ENCODE measurements at regions not wholly inside any gene's neighbourhood (a gene's known extent, or its start where the extent isn't known, plus 50 kb on each side); places are given as distances from the start of the nearest gene placed in this dataset.
"Not testable (repeated sequence)": the region's sequence is repeated elsewhere in the genome, so short reads cannot be mapped to it uniquely, and the experiment has no call there.

GRCh38 chr1:204013052-204013451 is 59.9 kb upstream of the SOX13 start:
- no peaks in the 10 kb centered on the region for H3K4me1 ChIP-seq (ENCODE audit: insufficient read depth, low read length, severe bottlenecking)
- H3K79me2 ChIP-seq (ENCODE audit: insufficient read depth, low read length) = no peaks in the 10 kb centered on the region
- H3K27me3 ChIP-seq (ENCODE audit: insufficient read depth, low read length) = no peaks in the 10 kb centered on the region
- no peaks in the 10 kb centered on the region for H3K9me2 ChIP-seq (ENCODE audit: low read depth, low read length)
- H3K9me3 ChIP-seq (ENCODE audit: low read length) = no peaks in the 10 kb centered on the region
- H3K27ac ChIP-seq (ENCODE audit: low read depth, low read length, poor library complexity, severe bottlenecking) = no peak overlapping the region
- H3K9ac ChIP-seq (ENCODE audit: low read length) = no peak overlapping the region
- H3K4me3 ChIP-seq (ENCODE audit: low read depth, low read length, poor library complexity, severe bottlenecking) = no peak overlapping the region
- TF ChIP-seq EZH2 (IDR thresholded peaks at IDR 0.05; ENCODE audit: borderline replicate concordance, low read length) = no peak
- TF ChIP-seq, protein P1, sequence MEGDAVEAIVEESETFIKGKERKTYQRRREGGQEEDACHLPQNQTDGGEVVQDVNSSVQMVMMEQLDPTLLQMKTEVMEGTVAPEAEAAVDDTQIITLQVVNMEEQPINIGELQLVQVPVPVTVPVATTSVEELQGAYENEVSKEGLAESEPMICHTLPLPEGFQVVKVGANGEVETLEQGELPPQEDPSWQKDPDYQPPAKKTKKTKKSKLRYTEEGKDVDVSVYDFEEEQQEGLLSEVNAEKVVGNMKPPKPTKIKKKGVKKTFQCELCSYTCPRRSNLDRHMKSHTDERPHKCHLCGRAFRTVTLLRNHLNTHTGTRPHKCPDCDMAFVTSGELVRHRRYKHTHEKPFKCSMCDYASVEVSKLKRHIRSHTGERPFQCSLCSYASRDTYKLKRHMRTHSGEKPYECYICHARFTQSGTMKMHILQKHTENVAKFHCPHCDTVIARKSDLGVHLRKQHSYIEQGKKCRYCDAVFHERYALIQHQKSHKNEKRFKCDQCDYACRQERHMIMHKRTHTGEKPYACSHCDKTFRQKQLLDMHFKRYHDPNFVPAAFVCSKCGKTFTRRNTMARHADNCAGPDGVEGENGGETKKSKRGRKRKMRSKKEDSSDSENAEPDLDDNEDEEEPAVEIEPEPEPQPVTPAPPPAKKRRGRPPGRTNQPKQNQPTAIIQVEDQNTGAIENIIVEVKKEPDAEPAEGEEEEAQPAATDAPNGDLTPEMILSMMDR (IDR thresholded peaks at IDR 0.05; ENCODE audit: low read length) = no peak
- no peaks in the 10 kb centered on the region for H3K36me3 ChIP-seq (ENCODE audit: insufficient read depth, low read length)
- H4K20me1 ChIP-seq (ENCODE audit: insufficient read depth, low read length) = no peaks in the 10 kb centered on the region
- H3F3A ChIP-seq (ENCODE audit: insufficient read depth, low read length) = no peaks in the 10 kb centered on the region
- no peak overlapping the region for H2AFZ ChIP-seq (ENCODE audit: low read length)
- no peak overlapping the region for H3K4me2 ChIP-seq (ENCODE audit: low read length)

DNA sequence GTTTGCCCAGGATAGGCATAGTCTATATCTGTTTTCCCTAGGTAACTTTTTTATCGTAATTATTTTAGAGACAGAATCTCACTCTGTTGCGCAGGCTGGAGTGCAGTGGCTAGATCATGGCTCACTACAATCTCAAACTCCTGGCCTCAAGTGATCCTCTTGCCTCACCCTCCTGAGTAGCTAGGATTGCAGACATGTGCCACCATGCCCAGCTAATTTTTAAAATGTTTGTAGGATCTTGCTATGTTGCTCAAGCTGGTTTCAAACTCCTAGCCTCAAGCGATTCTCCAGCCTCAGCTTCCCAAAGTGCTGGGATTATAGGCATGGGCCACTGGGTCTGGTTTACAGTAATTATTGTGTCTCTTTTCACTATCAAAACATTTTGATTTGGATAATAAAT is 58.6 kb upstream of the SOX13 start:
- TF ChIP-seq, protein P1 (IDR thresholded peaks at IDR 0.05; ENCODE audit: low read length) = no peak
- no peak for TF ChIP-seq EZH2 (IDR thresholded peaks at IDR 0.05; ENCODE audit: borderline replicate concordance, low read length)
- Histone ChIP-seq H3K27me3 (ENCODE audit: insufficient read depth, low read length) (no peaks in the 10 kb centered on the region), H3K36me3 (ENCODE audit: insufficient read depth, low read length) (no peaks in the 10 kb centered on the region), H3K9me3 (ENCODE audit: low read length) (no peaks in the 10 kb centered on the region), H3K79me2 (ENCODE audit: insufficient read depth, low read length) (no peaks in the 10 kb centered on the region), H3K4me1 (ENCODE audit: insufficient read depth, low read length, severe bottlenecking) (no peaks in the 10 kb centered on the region), H4K20me1 (ENCODE audit: insufficient read depth, low read length) (no peaks in the 10 kb centered on the region), H3K4me2 (ENCODE audit: low read length) (no peak overlapping the region), H2AFZ (ENCODE audit: low read length) (no peak overlapping the region), H3K4me3 (ENCODE audit: low read depth, low read length, poor library complexity, severe bottlenecking) (no peak overlapping the region), H3K9ac (ENCODE audit: low read length) (no peak overlapping the region), H3K9me2 (ENCODE audit: low read depth, low read length) (no peaks in the 10 kb centered on the region), H3K27ac (ENCODE audit: low read depth, low read length, poor library complexity, severe bottlenecking) (no peak overlapping the region), H3F3A (ENCODE audit: insufficient read depth, low read length) (no peaks in the 10 kb centered on the region)

DNA sequence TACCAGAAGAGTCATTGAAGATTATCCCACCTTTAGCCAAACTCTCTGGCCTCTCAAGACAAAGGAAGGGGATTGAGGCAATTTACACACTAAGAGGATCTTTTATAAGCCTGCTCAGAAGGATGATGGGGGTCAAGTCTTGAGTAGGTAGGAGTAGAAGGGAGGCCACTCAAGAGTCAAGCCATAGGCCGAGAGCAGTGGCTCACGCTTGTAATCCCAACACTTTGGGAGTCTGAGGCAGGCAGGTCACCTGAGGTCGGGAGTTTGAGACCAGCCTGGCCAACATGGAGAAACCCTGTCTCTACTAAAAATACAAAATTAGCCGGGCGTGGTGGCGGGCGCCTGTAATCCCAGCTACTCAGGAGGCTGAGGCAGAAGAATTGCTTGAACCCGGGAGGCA is 58.0 kb upstream of the SOX13 start:
- H3K9me3 ChIP-seq (ENCODE audit: low read length); H3K4me3 ChIP-seq (ENCODE audit: low read depth, low read length, poor library complexity, severe bottlenecking); H3K4me2 ChIP-seq (ENCODE audit: low read length); H3K36me3 ChIP-seq (ENCODE audit: insufficient read depth, low read length); H4K20me1 ChIP-seq (ENCODE audit: insufficient read depth, low read length); H3F3A ChIP-seq (ENCODE audit: insufficient read depth, low read length); H3K27ac ChIP-seq (ENCODE audit: low read depth, low read length, poor library complexity, severe bottlenecking); H3K4me1 ChIP-seq (ENCODE audit: insufficient read depth, low read length, severe bottlenecking); H3K27me3 ChIP-seq (ENCODE audit: insufficient read depth, low read length); H3K9me2 ChIP-seq (ENCODE audit: low read depth, low read length); H2AFZ ChIP-seq (ENCODE audit: low read length); H3K79me2 ChIP-seq (ENCODE audit: insufficient read depth, low read length); H3K9ac ChIP-seq (ENCODE audit: low read length): not testable (repeated sequence)

- H3K9me3 ChIP-seq (ENCODE audit: low read length) = no peaks in the 10 kb centered on the region
- H3K9ac ChIP-seq (ENCODE audit: low read length) = no peak overlapping the region
- H3K36me3 ChIP-seq (ENCODE audit: insufficient read depth, low read length) = no peaks in the 10 kb centered on the region
Measured at GRCh38 chr1:204017032-204017431, 55.9 kb upstream of the SOX13 start.

More at GRCh38 chr1:204017032-204017431, 55.9 kb upstream of the SOX13 start:
- H3K27me3 ChIP-seq (ENCODE audit: insufficient read depth, low read length) = no peaks in the 10 kb centered on the region
- TF ChIP-seq EZH2 (IDR thresholded peaks at IDR 0.05; ENCODE audit: borderline replicate concordance, low read length) = no peak
- TF ChIP-seq, protein P1 (IDR thresholded peaks at IDR 0.05; ENCODE audit: low read length) = no peak
- H3K9me2 ChIP-seq (ENCODE audit: low read depth, low read length) = no peaks in the 10 kb centered on the region
- H4K20me1 ChIP-seq (ENCODE audit: insufficient read depth, low read length) = no peaks in the 10 kb centered on the region
- no peaks in the 10 kb centered on the region for H3F3A ChIP-seq (ENCODE audit: insufficient read depth, low read length)
- no peak overlapping the region for H3K27ac ChIP-seq (ENCODE audit: low read depth, low read length, poor library complexity, severe bottlenecking)
- H3K4me2 ChIP-seq (ENCODE audit: low read length) = no peak overlapping the region
- H3K79me2 ChIP-seq (ENCODE audit: insufficient read depth, low read length) = no peaks in the 10 kb centered on the region
- H3K4me1 ChIP-seq (ENCODE audit: insufficient read depth, low read length, severe bottlenecking) = no peaks in the 10 kb centered on the region
- H3K4me3 ChIP-seq (ENCODE audit: low read depth, low read length, poor library complexity, severe bottlenecking) = no peak overlapping the region
- H2AFZ ChIP-seq (ENCODE audit: low read length) = no peak overlapping the region

All from OCI-LY1 (cell line).